Spinal cord (tissue), 9 donors: ENCODE measurements at regions not wholly inside any gene's neighbourhood (a gene's known extent, or its start where the extent isn't known, plus 50 kb on each side); places are given as distances from the start of the nearest gene placed in this dataset.

Experiments used
- DNase-seq, 6 donors: peaks; one replicate each; pipeline versions ENCODE4 v3.0.0 to v3.0.0-alpha.2; 2013 to 2015; ENCODE audit warnings: low spot score in 6 of 6, low read depth in 4 of 6
- H3K27ac ChIP-seq: one replicate; pipeline ENCODE4 v1.5.1; 2013; ENCODE audit warnings: low read depth, low read length, control low read depth
- H3K27me3 ChIP-seq: one replicate; pipeline ENCODE4 v1.6.1; 2013; ENCODE audit warnings: low read length; ENCODE audit not compliant: control insufficient read depth, insufficient read depth
- H3K36me3 ChIP-seq: one replicate; pipeline ENCODE4 v1.6.1; 2013; ENCODE audit warnings: low read length; ENCODE audit not compliant: control insufficient read depth, insufficient read depth
- H3K4me1 ChIP-seq: one replicate; pipeline ENCODE4 v1.6.1; 2013; ENCODE audit warnings: low read length; ENCODE audit not compliant: control insufficient read depth, insufficient read depth
- H3K4me3 ChIP-seq: one replicate; pipeline ENCODE4 v1.5.1; 2013; ENCODE audit warnings: low read depth, low read length, control low read depth
- H3K9me3 ChIP-seq: one replicate; pipeline ENCODE4 v1.6.1; 2013; ENCODE audit warnings: low read length; ENCODE audit not compliant: control insufficient read depth, insufficient read depth
- WGBS: methylation state at CpG from one replicate; pipeline ENCODE4 v1.1.5; 2013; ENCODE audit warnings: missing lambda C conversion rate; ENCODE audit not compliant: insufficient coverage; 5-methylcytosine and 5-hydroxymethylcytosine counted together
- donor health status: healthy.

GRCh38 chr7:17471325-17471724 is 172.9 kb downstream of the AHR start:
- no peak overlapping the region for H3K27ac ChIP-seq
- no peaks in the 10 kb centered on the region for H3K36me3 ChIP-seq
- H3K4me1 ChIP-seq = no peaks in the 10 kb centered on the region
- no peaks in the 10 kb centered on the region for H3K27me3 ChIP-seq
- DNase-seq = peak in 1 of 6 donors; percentile 45
- H3K4me3 ChIP-seq = no peak overlapping the region
- no peaks in the 10 kb centered on the region for H3K9me3 ChIP-seq

GRCh38 chr7:17472518-17472917 is 174.1 kb downstream of the AHR start:
- Histone ChIP-seq H3K4me3 (no peak overlapping the region), H3K27ac (no peak overlapping the region), H3K4me1 (no peaks in the 10 kb centered on the region), H3K27me3 (no peaks in the 10 kb centered on the region), H3K36me3 (no peaks in the 10 kb centered on the region), H3K9me3 (no peaks in the 10 kb centered on the region)
- no peak for DNase-seq
- WGBS = 92% methylated on average over 2 of the region's 3 CpGs

GRCh38 chr7:17472939-17473338 is 174.5 kb downstream of the AHR start:
- H3K9me3 ChIP-seq = no peaks in the 10 kb centered on the region
- H3K4me1 ChIP-seq = no peaks in the 10 kb centered on the region
- no peak overlapping the region for H3K27ac ChIP-seq
- no peak overlapping the region for H3K4me3 ChIP-seq
- no peaks in the 10 kb centered on the region for H3K27me3 ChIP-seq
- no peaks in the 10 kb centered on the region for H3K36me3 ChIP-seq
- no CpG with 5 or more reads among the region's 2 CpGs for WGBS
- DNase-seq = no peak

GRCh38 chr7:17474724-17475344 is 176.4 kb downstream of the AHR start:
- no peaks in the 10 kb centered on the region for H3K36me3 ChIP-seq
- no peaks in the 10 kb centered on the region for H3K4me1 ChIP-seq
- H3K27ac ChIP-seq = no peak overlapping the region
- H3K27me3 ChIP-seq = no peaks in the 10 kb centered on the region
- WGBS = 79% methylated on average over 7 of the region's 13 CpGs
- H3K4me3 ChIP-seq = no peak overlapping the region
- no peak for DNase-seq
- no peaks in the 10 kb centered on the region for H3K9me3 ChIP-seq

- no peaks in the 10 kb centered on the region for H3K4me1 ChIP-seq
- no CpG with 5 or more reads among the region's 2 CpGs for WGBS
- H3K9me3 ChIP-seq = no peaks in the 10 kb centered on the region
- no peaks in the 10 kb centered on the region for H3K36me3 ChIP-seq
- H3K27ac ChIP-seq = no peak overlapping the region
- H3K4me3 ChIP-seq = no peak overlapping the region
- H3K27me3 ChIP-seq = no peaks in the 10 kb centered on the region
- DNase-seq = no peak
Measured at GRCh38 chr7:17477182-17477581, 178.7 kb downstream of the AHR start.

GRCh38 chr7:17481118-17481517 is 182.7 kb downstream of the AHR start:
- no peaks in the 10 kb centered on the region for H3K4me1 ChIP-seq
- H3K4me3 ChIP-seq = no peak overlapping the region
- no peaks in the 10 kb centered on the region for H3K27me3 ChIP-seq
- no peak for DNase-seq
- WGBS = no CpG with 5 or more reads among the region's 2 CpGs
- H3K9me3 ChIP-seq = no peaks in the 10 kb centered on the region
- no peaks in the 10 kb centered on the region for H3K36me3 ChIP-seq
- H3K27ac ChIP-seq = no peak overlapping the region

- Histone ChIP-seq H3K4me3 (no peak overlapping the region), H3K4me1 (no peaks in the 10 kb centered on the region), H3K9me3 (no peaks in the 10 kb centered on the region), H3K36me3 (no peaks in the 10 kb centered on the region), H3K27ac (no peak overlapping the region), H3K27me3 (no peaks in the 10 kb centered on the region)
- DNase-seq = no peak
- no CpG with 5 or more reads among the region's 1 CpG for WGBS
Measured at GRCh38 chr7:17485368-17485767, 186.9 kb downstream of the AHR start.

- DNase-seq = no peak
- no CpG with 5 or more reads among the region's 1 CpG for whole genome bisulfite sequencing
- H3K27ac ChIP-seq = no peak overlapping the region
- H3K36me3 ChIP-seq = no peaks in the 10 kb centered on the region
- H3K9me3 ChIP-seq = no peaks in the 10 kb centered on the region
- H3K4me1 ChIP-seq = no peaks in the 10 kb centered on the region
- H3K4me3 ChIP-seq = no peak overlapping the region
- H3K27me3 ChIP-seq = no peaks in the 10 kb centered on the region
Measured at GRCh38 chr7:17485904-17486303, 187.5 kb downstream of the AHR start.

DNA sequence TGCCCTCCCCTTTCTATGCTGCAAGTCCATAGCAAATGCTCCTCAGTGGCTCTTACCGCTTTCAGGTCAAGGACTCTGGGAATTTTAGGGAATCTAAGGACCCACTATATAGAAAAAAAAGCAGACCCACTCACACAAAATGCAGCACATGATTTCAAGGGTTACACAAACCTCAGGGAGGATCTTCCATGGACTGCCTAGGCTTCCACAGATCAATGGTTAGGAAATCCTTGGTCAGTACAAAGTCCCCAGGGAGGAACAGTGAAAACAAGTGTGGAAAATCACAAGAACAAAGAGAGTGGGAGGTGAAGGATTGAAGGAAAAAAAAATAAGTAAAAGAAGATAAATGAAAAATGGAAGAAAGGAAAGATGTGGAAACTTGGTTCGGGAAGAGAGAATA is 188.4 kb downstream of the AHR start:
- no peaks in the 10 kb centered on the region for H3K4me1 ChIP-seq
- no peaks in the 10 kb centered on the region for H3K9me3 ChIP-seq
- WGBS = no CpG with 5 or more reads among the region's 2 CpGs
- no peak overlapping the region for H3K4me3 ChIP-seq
- no peaks in the 10 kb centered on the region for H3K27me3 ChIP-seq
- DNase-seq = no peak
- no peak overlapping the region for H3K27ac ChIP-seq
- no peaks in the 10 kb centered on the region for H3K36me3 ChIP-seq

DNA sequence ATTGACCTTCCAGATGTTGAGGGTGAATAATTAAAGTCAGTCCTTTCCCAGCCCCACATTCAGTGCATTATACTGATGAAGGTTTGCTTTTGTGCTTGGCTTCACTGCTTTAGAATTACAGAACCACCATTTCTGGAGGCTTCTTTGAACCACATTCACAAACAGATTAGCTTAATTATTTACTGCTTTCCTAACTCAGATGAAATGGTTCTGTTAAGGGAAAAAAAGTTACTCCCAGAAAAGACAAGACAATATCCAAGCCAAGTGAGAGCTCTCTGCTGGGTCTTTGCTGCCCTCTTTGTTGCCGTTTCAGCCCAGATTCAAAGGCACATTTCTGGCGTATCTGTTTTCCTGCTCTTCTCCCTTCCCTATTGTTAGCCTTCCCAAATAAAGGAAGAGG is 188.9 kb downstream of the AHR start:
- Histone ChIP-seq H3K4me3 (no peak overlapping the region), H3K27ac (no peak overlapping the region), H3K36me3 (no peaks in the 10 kb centered on the region), H3K9me3 (no peaks in the 10 kb centered on the region), H3K4me1 (no peaks in the 10 kb centered on the region), H3K27me3 (no peaks in the 10 kb centered on the region)
- DNase-seq = no peak
- WGBS = 42% methylated on average over 2 of the region's 2 CpGs
